ENCODE measurements at regions not wholly inside any gene's neighbourhood (a gene's known extent, or its start where the extent isn't known, plus 50 kb on each side); places are given as distances from the start of the nearest gene placed in this dataset.
"Not testable (repeated sequence)": the region's sequence is repeated elsewhere in the genome, so short reads cannot be mapped to it uniquely, and the experiment has no call there.

DNA sequence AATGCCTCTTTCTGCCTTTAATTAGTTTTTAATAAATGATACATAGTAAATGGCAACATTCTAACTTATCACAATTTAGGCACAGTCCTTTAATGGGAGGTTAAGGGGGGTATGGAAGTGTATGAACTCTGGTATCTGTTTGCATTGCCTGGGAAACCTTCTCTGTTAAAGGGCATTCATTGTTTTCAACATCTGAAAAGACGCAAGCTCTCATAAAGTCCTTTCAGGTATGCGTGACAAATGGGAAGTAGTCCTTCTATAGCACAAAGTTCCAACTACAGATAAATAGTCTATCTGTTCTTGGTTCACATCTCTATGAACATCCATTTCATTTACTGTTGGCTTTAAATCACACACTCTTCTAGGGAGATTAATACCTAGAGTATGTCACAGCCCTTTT is 298.0 kb upstream of the PMFBP1 start:
- FAIRE-seq, result no peak
- DNase-seq (ENCODE audit: extremely low spot score, insufficient read length, low read depth), result no peak

DNA sequence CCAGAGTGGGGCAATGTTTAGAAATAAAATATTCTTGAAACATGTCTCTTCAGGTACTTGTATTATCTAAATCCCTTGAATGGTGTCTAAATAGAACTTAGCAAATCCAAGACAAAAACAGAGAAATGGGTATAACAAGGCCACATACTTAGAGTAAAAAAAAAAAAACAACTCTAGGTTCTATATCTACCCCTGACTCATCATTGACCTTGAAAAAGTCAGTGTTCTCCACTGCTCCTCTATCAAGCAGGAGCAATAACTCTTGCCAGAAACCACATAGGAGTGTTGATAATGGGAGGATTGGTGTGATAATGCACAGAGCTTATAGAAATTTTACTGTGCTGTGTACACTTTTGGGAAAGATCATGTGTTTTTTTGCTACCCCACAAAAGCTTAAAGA is 296.6 kb upstream of the PMFBP1 start:
- DNase-seq (ENCODE audit: extremely low spot score, insufficient read length, low read depth), result no peak
- no peak for FAIRE-seq

DNA sequence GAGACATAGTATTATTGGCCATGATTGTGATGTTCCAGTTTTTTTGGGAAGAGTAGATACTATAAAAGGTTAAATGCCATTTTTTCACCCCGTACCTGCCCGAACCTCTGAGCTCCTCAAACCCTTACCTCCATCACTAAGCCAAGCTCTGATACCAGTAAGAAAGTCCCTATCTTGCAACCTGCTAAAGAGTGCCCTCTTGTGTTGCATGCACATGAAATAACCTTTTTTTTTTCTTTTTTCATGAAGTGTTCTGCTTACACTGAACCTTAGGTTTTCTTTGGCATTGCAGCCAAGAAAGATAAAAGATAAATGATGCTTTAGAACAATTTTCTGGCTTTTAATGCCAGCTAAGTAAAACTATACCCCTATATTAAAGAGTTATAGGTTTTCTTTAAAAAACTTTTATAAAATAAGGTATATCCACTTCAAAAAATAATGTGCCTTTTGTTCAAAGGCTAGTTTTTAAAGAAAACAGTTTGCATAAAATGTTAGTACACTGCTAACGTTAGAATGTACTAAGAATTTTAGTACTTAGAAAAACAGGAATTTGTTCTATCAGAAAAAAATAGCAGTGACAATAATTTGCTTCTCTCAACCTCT is 295.3 kb upstream of the PMFBP1 start:
- DNase-seq (ENCODE audit: extremely low spot score, insufficient read length, low read depth), result no peak
- peak; percentile 63 for FAIRE-seq

DNA sequence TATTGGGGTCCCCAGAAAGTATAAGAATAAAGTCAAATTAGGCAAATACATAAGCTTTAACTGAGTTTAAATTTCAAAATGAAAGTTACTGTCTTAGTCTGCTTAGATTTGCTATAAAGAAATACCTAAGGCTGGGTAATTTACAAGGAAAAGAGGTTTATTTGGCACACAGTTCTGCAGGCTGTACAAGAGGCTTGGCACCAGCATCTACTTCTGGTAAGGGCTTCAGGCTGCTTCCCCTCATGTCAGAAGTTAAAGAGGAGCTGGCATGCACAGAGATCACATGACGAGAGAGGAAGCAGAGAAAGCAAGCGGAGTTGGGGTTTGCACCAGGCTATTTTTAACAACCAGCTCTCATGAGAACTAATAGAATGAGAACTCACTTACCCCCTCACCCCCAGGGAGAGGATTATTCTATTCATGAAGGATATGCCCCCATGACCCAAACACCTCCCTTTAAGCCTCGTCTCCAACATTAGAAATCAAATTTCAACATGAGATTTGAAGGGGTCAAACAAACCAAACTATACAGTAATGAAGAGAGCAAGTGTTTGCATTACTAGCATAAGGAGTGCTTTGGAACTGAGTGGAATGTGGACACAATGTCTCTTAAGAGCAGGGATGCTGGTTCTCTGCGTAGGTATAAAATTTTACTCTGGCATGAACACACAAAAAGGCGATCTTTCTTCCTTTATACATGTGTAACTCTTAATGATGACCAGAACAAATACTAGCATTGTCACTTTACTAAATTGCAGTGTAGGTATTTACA is 292.8 kb upstream of the PMFBP1 start:
- FAIRE-seq, result no peak
- DNase-seq (ENCODE audit: extremely low spot score, insufficient read length, low read depth), result no peak

DNA sequence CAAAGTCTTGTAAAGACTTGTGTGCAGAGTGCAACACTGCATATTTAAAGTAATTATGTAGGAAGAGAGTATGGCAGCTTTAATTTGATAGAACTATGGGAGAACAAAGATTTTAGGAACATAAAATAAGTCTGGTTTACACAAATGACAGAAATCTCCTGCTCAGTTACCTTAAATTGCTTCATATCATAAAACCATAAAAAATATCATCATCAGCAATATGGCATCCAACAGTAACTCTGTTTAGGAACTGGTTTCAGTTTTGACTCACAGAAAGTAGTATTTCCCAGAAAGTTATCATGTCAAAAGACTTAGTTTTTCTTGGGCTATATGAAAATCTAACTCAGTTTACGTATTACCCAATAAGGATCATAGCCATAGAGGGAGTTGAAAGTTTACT is 292.1 kb upstream of the PMFBP1 start:
- DNase-seq (ENCODE audit: extremely low spot score, insufficient read length, low read depth) (no peak), FAIRE-seq (no peak)

DNA sequence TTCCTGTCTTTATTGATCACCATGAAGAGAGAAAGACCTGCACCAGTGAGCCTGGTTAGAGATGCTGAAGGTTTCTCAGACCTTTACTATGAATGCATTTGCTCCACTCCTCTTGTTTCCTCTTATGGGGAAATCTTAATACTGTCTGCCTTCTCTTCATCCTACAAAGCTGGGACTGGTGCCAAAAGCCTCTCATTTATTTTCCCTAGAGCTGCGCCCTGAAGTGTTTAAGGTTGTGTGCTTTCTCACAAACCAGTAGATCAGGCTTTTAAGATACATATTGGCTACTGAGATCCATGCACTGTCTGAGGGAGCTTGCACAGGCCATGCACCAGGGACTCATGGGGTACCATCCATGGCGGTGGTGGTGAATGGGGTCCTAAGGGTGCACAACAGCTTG is 286.1 kb upstream of the PMFBP1 start:
- DNase-seq (ENCODE audit: extremely low spot score, insufficient read length, low read depth) (no peak), FAIRE-seq (no peak)

DNA sequence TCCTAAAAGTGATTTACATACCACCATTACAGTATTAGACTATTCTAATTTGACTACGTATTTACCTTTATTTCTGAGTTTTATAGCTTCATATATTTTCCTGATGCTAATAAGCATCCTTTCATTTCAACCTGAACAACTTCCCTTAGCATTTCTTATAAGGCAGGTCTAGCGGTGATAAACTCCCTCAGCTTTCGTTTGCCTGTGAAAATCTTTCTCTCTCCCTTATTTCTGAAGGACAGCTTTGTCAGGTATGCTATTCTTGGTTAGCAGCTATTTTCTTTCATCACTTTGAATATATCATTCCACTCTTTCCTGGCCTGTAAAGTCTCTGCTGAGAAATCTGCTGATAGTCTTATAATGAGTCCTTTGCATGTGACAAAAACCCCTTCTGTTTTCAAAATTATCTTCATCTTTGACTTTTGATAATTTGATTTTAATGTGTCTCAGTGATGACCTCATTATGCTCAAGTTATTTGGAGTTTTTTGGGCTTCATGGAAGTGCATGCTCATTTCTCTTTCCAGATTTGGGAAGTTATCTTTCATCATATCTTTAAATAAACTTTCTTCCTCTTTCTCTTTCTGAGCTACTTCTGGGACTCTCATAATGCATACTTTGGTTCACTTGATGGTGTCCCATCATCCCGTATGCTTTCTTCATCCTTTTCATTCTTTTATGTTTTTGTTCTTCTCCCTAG is 285.4 kb upstream of the PMFBP1 start:
- DNase-seq (ENCODE audit: extremely low spot score, insufficient read length, low read depth) (no peak), FAIRE-seq (no peak)

DNA sequence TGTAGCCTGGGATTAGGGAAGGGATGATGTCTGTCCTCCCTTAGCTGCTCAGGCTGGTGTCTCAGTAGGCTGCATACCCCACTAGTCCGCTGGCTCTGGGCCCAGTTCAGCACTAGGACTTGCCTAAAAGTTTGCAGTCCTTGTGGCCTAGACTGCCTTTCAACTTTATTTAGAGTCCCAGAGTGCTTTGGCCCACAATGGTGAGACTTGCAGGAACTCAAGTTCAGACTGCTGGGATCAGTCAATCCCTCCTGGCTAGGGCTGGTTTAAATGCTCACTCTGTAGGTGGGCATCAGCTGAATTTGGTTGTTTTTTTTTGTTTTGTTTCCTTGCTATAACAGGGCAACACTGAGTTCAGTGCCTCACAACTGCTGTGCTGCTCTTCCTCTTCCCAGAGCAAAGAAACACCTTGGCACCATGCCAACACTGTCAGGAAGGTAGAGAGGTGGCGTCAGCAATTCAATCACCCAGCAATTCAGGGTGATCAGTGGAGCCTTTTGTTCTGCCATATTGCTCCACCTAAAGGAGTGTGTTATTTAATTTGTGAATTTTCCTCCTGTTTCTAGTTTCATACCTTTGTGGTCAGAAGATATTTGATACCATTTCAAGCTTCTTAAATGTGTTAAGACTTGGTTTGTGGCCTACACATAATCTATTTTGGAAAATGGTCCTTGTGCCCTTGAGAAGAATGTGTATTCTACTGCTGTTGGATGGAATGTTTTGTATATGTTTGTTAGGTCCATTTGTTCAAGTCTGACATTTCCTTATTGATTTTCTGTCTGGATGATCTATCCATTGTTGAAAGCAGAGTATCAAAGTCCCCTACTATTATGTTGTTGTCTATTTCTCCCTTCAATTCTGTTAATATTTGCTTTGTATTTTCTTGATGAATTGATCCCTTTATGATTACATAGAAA is 284.0 kb upstream of the PMFBP1 start:
- DNase-seq (ENCODE audit: extremely low spot score, insufficient read length, low read depth) (no peak), FAIRE-seq (no peak)

DNA sequence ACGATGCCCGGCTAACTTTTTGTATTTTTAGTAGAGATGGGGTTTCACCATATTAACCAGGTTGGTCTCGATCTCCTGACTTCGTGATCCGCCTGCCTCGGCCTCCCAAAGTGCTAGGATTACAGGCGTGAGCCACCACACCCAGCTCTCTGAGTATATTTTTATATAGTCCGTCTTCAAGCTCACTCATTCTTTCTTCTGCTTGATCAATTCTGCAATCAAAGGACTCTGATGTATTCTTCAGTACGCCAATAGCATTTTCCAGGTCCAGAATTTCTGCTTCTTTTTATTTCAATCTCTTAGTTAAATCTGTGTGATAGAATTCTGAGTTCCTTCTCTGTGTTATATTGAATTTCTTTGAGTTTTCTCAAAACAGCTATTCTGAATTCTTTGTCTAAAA is 281.9 kb upstream of the PMFBP1 start:
- not testable (repeated sequence) for FAIRE-seq; DNase-seq (ENCODE audit: extremely low spot score, insufficient read length, low read depth)

DNA sequence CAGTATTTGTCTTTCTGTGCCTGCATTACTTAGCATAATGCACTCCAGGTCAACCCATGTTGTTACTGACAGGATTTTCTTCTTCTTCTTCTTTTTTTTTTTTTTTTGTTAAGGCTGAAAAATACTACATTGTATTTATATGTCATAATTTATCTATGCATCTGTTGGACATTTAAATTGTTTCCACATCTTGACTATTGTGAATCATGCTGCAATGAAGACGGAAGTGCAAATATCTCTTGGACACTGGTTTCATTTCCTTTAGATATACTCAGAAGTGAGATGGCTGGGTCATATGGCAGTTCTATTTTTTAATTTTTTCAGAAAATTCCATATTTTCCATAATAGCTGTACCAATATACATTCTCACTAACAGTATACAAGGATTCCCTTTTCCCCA is 272.7 kb upstream of the PMFBP1 start:
- FAIRE-seq, result no peak
- DNase-seq (ENCODE audit: extremely low spot score, insufficient read length, low read depth), result no peak

DNA sequence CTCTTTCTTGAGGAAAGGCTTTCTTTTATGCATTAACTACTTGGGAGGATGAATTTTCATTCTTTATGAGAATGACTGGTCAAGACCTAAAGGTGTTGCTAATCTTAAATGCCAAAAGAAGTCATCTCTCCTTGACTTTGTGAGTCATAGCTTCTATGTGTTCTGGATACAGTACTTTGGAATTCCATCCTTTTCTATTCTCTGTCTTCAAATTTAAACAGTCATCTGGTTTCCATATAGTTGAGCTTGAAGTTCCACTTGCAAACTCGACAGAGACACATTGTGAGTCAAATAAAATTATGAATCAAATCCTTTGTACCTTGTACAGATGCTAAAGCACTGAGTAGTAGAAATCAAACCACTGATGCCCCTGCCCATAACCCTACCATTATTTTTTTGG is 271.9 kb upstream of the PMFBP1 start:
- no peak for DNase-seq (ENCODE audit: extremely low spot score, insufficient read length, low read depth)

DNA sequence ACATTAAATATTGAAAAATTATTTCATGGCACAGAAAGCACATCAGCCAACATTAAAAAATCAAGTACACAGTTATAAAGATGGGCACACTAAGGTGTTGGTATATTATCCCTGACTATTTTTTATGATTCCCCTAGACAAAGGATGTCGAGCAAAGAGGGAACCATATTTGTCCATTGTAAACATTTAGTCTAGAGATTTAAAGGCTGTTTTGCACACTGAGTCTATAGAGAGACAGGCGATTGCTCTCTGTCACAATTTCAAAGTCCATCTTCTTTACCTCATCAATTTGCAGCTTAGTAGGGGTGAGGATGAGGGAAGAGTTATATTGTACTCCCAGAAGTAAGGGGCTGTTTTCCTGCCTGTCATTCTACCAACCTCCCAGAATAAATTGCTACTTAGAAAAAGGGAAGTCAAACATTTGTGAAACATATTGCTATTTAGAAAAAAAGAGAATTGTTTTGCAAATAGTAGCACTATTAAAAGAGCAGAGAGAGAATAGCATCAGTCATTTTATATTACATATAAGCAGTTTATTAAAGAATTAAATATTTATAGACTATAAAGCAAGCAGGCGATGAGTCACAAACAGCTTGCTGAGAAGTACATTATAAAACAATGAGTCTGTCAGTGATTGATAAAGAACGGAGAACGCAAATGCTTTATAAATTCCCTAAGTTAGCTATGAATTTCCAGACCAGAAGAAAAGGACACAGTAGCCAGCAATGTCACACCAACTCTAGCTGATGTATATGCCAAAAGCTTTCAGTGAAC is 270.6 kb upstream of the PMFBP1 start:
- FAIRE-seq (no peak), DNase-seq (ENCODE audit: extremely low spot score, insufficient read length, low read depth) (no peak)

More for the DNA sequence above, 271.9 kb upstream of the PMFBP1 start:
- no peak for FAIRE-seq

DNA sequence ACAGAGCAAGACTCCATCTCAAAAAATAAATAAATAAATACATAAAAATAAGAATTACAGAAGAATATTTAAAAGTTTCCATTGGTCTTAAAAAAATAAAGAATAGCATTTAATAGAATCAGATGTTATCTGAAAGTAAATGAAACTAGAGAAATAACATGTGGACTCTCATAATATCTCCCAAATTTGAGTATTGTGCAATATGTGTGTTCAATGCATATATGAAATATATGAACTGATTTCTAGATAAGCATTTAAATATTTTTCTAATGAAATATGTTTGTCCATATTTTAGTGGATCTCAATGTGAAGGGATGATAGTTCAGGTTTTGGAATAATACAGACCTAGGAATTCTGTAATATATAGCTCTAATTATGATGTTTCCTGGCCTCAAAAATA is 265.9 kb upstream of the PMFBP1 start:
- no peak for DNase-seq (ENCODE audit: extremely low spot score, insufficient read length, low read depth)
- no peak for FAIRE-seq

DNA sequence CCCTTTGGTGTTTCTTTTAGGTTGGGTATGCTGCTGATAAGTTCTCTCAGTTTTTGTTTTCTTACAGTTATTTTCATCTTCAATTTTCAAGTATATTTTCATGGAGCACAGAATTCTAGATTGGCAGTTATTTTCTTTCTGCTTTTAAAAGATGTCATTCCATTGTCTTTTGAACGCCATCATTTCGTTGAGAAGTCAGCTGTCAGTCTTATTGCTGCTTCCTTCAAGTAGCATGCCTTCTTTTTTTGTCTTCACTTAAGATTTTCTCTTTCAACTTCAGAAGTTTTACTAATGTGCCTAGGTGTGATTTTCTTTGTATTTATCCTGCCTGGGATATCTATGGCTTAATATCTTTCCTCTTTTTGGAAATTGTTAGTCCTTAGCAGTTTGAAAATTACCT is 262.2 kb upstream of the PMFBP1 start:
- FAIRE-seq, result no peak
- no peak for DNase-seq (ENCODE audit: extremely low spot score, insufficient read length, low read depth)

DNA sequence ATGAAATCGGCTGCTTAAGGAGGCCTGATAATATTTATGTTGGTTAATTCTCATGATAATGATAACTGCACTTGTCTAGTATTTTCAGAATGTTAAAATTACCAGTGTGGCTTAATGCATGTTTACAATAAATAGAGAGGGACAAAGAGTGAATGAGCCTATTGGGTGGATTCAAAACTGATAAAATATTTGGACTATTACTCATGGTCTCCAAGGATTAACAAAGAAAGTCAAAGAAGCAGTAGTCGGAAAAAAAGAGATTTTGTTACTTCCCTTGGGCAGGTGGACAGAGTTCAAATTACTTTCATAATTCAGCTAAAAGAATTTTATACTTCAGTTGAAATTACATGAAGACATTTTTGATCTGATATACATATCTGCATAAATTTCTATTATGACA is 258.2 kb upstream of the PMFBP1 start:
- no peak for DNase-seq (ENCODE audit: extremely low spot score, insufficient read length, low read depth)
- no peak for FAIRE-seq

DNA sequence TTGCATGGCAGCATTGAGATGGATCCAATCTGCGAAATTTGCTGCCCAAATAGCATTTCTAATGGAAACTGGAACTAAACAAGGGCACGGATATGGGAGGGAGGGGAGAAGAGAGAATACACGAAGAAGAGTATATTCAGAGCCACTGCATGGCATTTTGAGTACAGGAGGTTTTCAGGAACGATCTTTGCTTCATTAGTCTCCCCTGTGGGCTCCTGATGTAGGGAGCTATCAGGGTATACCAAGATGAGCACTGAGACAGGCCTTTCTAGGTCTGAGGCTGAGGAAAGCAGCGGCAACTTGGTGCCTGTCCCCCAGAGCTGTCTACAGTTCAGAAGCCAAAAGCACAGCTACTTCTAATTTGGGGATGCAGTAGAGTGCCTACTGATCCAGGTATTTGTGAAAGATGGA is 257.7 kb upstream of the PMFBP1 start:
- DNase-seq (ENCODE audit: extremely low spot score, insufficient read length, low read depth) (no peak), FAIRE-seq (no peak)

DNA sequence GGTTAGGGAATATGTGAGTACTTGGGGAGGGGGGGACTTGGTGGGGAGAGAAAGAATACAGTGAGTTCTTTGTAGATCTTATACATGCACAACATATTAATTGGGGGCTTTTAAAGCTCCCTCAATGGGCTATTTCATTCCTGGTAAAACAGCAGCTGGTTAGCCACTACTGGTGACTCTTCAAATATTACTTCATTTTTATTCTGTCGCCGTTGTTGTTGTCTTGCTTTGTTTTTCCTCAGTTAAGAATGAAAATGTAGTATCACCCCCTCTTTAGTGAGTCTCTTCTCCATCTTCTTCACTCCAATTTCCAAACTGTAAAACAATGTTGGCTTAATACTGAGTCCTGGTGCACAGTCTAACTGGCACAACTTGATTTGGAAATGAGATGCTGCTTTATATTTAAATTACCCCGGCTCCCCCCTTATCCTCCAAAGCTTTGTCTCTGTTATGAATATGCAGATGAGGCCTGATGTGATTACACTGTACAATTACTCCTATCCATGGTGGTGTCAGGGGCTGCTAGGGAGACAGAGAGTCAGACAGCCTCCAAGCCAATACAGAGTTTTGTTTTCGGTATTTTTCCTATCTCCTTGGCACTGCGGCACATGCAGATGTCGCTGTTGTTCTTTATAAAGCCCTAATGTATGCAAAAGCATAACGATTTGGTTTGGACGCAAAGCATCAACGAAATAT is 256.9 kb upstream of the PMFBP1 start:
- DNase-seq (ENCODE audit: extremely low spot score, insufficient read length, low read depth), result no peak
- FAIRE-seq, result no peak

DNA sequence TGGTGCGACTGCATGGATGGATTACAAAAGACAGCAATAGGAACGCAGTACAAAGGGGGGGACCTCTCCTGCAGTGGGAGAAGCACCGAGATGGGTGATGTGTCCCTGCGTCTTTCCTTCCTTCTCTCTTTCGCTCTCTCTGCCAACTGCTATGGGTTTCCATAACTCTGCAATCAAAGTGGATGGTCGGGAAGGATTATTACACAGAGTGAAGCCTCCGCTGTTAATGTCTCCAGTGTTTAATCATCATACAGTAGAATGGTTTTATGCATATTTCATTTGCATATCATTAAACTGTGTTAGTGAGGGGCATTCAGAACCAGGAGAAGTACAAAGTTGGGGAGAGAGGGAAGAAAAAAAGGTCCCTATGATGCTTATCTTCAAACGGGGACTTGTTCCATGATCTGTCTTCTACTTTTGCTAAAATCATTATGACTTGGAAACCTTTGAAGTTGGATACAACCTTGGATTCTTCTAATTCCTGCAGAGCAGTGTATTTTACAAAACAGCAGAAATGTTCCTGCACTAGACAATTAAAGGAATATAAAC is 255.9 kb upstream of the PMFBP1 start:
- FAIRE-seq, result no peak
- DNase-seq (ENCODE audit: extremely low spot score, insufficient read length, low read depth), result no peak
